Naive thymus-derived CD4-positive, alpha-beta T cell (primary cell): ENCODE measurements at regions not wholly inside any gene's neighbourhood (a gene's known extent, or its start where the extent isn't known, plus 50 kb on each side); places are given as distances from the start of the nearest gene placed in this dataset.

ENCODE experiments used
- ATAC-seq: fragments of 150-1000 bp; cut with Tn5 transposase; 2 replicates; pipeline ENCODE4 v1.10.0; 2021; ENCODE audit warnings: mild to moderate bottlenecking, moderate library complexity
- CTCF ChIA-PET: fragments of 350-600 bp; sonication (Branson Sonifier 250); formaldehyde crosslinking; loops from one replicate; lab custom pipeline; 2021; ENCODE audit warnings: antibody characterized with exemption; lab: Charles Lee
- POLR2A ChIA-PET: fragments of 350-600 bp; sonication (Branson Sonifier 250); formaldehyde crosslinking; loops from one replicate; lab custom pipeline; 2021; ENCODE audit warnings: antibody characterized with exemption, inconsistent platforms; lab: Charles Lee
- DNase-seq, 9 donors: peaks; one replicate each; pipeline versions ENCODE4 v3.0.0 to v3.0.0-alpha.2; 2020 to 2022; ENCODE audit warnings: mixed read lengths in 1 of 9
- H3K27ac ChIP-seq: one replicate; pipeline ENCODE4 v1.7.0; 2013; ENCODE audit warnings: mild to moderate bottlenecking, low read depth, low read length, moderate library complexity
- H3K27me3 ChIP-seq, 2 donors: one replicate each; pipeline ENCODE4 v1.7.0; 2013; ENCODE audit warnings: low read length in 2 of 2, mild to moderate bottlenecking in 2 of 2, moderate library complexity in 2 of 2; ENCODE audit not compliant: control insufficient read depth in 2 of 2, insufficient read depth in 2 of 2
- H3K36me3 ChIP-seq, 3 experiments: 1 replicate in 2 of 3; 2 replicates in 1 of 3; pipeline ENCODE4 v1.7.0; 2013; ENCODE audit warnings: low read length in 3 of 3, mild to moderate bottlenecking in 3 of 3, moderate library complexity in 1 of 3; ENCODE audit not compliant: insufficient read depth in 3 of 3, control insufficient read depth in 2 of 3
- H3K4me1 ChIP-seq, 2 donors: one replicate each; pipeline ENCODE4 v1.7.0; 2013; ENCODE audit warnings: low read length in 2 of 2, mild to moderate bottlenecking in 2 of 2, moderate library complexity in 1 of 2; ENCODE audit not compliant: control insufficient read depth in 2 of 2, insufficient read depth in 2 of 2
- H3K4me3 ChIP-seq: 2 replicates; pipeline ENCODE4 v1.7.0; 2013; ENCODE audit warnings: mild to moderate bottlenecking, low read length
- H3K9me3 ChIP-seq, 3 experiments: 1 replicate in 2 of 3; 2 replicates in 1 of 3; pipeline ENCODE4 v1.7.0; 2013; ENCODE audit warnings: low read length in 3 of 3; ENCODE audit not compliant: control insufficient read depth in 2 of 3
- H3K27ac Mint-ChIP-seq, 9 donors: one replicate each; pipeline ENCODE4 v1.8.0; 2020 to 2022; ENCODE audit warnings: mixed read lengths in 9 of 9, mild to moderate bottlenecking in 8 of 9, moderate library complexity in 5 of 9, inconsistent platforms in 2 of 9
- H3K27me3 Mint-ChIP-seq, 5 donors: one replicate each; pipeline ENCODE4 v1.8.0; 2021 to 2022; ENCODE audit warnings: mixed read lengths in 5 of 5, mild to moderate bottlenecking in 1 of 5
- H3K36me3 Mint-ChIP-seq, 5 donors: one replicate each; pipeline ENCODE4 v1.8.0; 2020 to 2022; ENCODE audit warnings: mixed read lengths in 5 of 5, mild to moderate bottlenecking in 3 of 5, inconsistent platforms in 1 of 5
- H3K4me1 Mint-ChIP-seq, 7 donors: one replicate each; pipeline ENCODE4 v1.8.0; 2020 to 2022; ENCODE audit warnings: mixed read lengths in 7 of 7, mild to moderate bottlenecking in 3 of 7, inconsistent platforms in 1 of 7
- H3K4me3 Mint-ChIP-seq, 10 donors: one replicate each; pipeline ENCODE4 v1.8.0; 2020 to 2022; ENCODE audit warnings: mild to moderate bottlenecking in 10 of 10, mixed read lengths in 10 of 10, moderate library complexity in 6 of 10, inconsistent platforms in 2 of 10
- H3K9me3 Mint-ChIP-seq, 11 donors: one replicate each; pipeline ENCODE4 v1.8.0; 2020 to 2022; ENCODE audit warnings: mixed read lengths in 11 of 11, mild to moderate bottlenecking in 4 of 11, inconsistent platforms in 1 of 11, moderate library complexity in 1 of 11
- intact Hi-C, 2 donors: fragments of 100-400 bp; cut with micrococcal nuclease; formaldehyde crosslinking; loops; one replicate each; pipeline ENCODE4 v1.15.1; 2023

GRCh38 chr11:86179646-86180064, 64.9 kb upstream of the EED start:
- Mint-ChIP-seq H3K27ac (no peak overlapping the region), H3K27me3 (peaks cover 0 to 13% (median 7%) of the 10 kb centered on the region in 5 donors), H3K4me3 (no peak overlapping the region), H3K9me3 (peaks cover 0 to 3% (median 0%) of the 10 kb centered on the region in 11 donors), H3K4me1 (peaks cover 0 to 27% (median 0%) of the 10 kb centered on the region in 7 donors), H3K36me3 (peaks cover 0 to 14% (median 0%) of the 10 kb centered on the region in 5 donors)
- CTCF ChIA-PET, result no interaction called here
- intact Hi-C loops, result loop anchor here in 1 of 2 donors (5.0 kb wide), 2 partner anchors 37 to 57 kb away; no protein-coding TSS in a partner anchor
- Histone ChIP-seq H3K36me3 (no peaks in the 10 kb centered on the region), H3K9me3 (no peaks in the 10 kb centered on the region), H3K4me1 (no peaks in the 10 kb centered on the region), H3K4me3 (no peak overlapping the region), H3K27ac (no peak overlapping the region), H3K27me3 (no peaks in the 10 kb centered on the region)
- POLR2A ChIA-PET, result no interaction called here
- ATAC-seq (no peak), DNase-seq (no peak)

- Mint-ChIP-seq H3K9me3 (peaks cover 0 to 3% (median 0%) of the 10 kb centered on the region in 11 donors), H3K27ac (peak overlapping the region in 2 of 9 donors; percentile 20 to 86), H3K4me1 (peaks cover 0 to 27% (median 0%) of the 10 kb centered on the region in 7 donors), H3K27me3 (peaks cover 0 to 13% (median 7%) of the 10 kb centered on the region in 5 donors), H3K36me3 (peaks cover 0 to 14% (median 0%) of the 10 kb centered on the region in 5 donors), H3K4me3 (peak overlapping the region in 1 of 10 donors; percentile 10)
- H3K4me3 ChIP-seq, result no peak overlapping the region
- no peaks in the 10 kb centered on the region for H3K9me3 ChIP-seq
- no peaks in the 10 kb centered on the region for H3K27me3 ChIP-seq
- ChIA-PET CTCF (interaction anchor here (0.8 kb wide), 1 partner anchor 16 kb away, joined by 3 read pairs; no protein-coding TSS in a partner anchor), POLR2A (no interaction called here)
- H3K27ac ChIP-seq, result no peak overlapping the region
- H3K4me1 ChIP-seq, result no peaks in the 10 kb centered on the region
- intact Hi-C loops, result loop anchor here (1.0 to 5.0 kb wide), 3 partner anchors 11 to 55 kb away; no protein-coding TSS in a partner anchor
- DNase-seq (no peak), ATAC-seq (no peak)
- no peaks in the 10 kb centered on the region for H3K36me3 ChIP-seq
Observed at GRCh38 chr11:86177302-86177701, 67.3 kb upstream of the EED start.

GRCh38 chr11:86176165-86176884, 68.2 kb upstream of the EED start:
- H3K27me3 ChIP-seq, result no peaks in the 10 kb centered on the region
- H3K9me3 ChIP-seq, result no peaks in the 10 kb centered on the region
- Mint-ChIP-seq H3K27ac (peak overlapping the region in 1 of 9 donors; percentile 86), H3K4me3 (peak overlapping the region in 1 of 10 donors; percentile 38), H3K36me3 (peaks cover 0 to 14% (median 0%) of the 10 kb centered on the region in 5 donors), H3K4me1 (peaks cover 0 to 27% (median 0%) of the 10 kb centered on the region in 7 donors), H3K27me3 (peaks cover 0 to 13% (median 7%) of the 10 kb centered on the region in 5 donors), H3K9me3 (peaks cover 0 to 3% (median 0%) of the 10 kb centered on the region in 11 donors)
- peak in 1 of 9 donors; percentile 44 for DNase-seq
- no peaks in the 10 kb centered on the region for H3K36me3 ChIP-seq
- no peaks in the 10 kb centered on the region for H3K4me1 ChIP-seq
- POLR2A ChIA-PET, result interaction anchor here (1.0 kb wide), 1 partner anchor 14 kb away, joined by 3 read pairs; no protein-coding TSS in a partner anchor
- H3K27ac ChIP-seq, result no peak overlapping the region
- CTCF ChIA-PET, result interaction anchor here (0.7 to 1.0 kb wide), 3 partner anchors 13 to 134 kb away, joined by 3 read pairs; no protein-coding TSS in a partner anchor
- ATAC-seq, result peak; percentile 87
- intact Hi-C loops, result loop anchor here (1.0 to 5.0 kb wide), 5 partner anchors 17 to 107 kb away; partner anchors contain the start of gene PICALM (in 1 of the 2)
- no peak overlapping the region for H3K4me3 ChIP-seq

GRCh38 chr11:86175626-86176025, 68.9 kb upstream of the EED start:
- DNase-seq (no peak), ATAC-seq (no peak)
- H3K9me3 Mint-ChIP-seq, result peaks cover 0 to 3% (median 0%) of the 10 kb centered on the region in 11 donors
- H3K36me3 Mint-ChIP-seq, result peaks cover 0 to 14% (median 0%) of the 10 kb centered on the region in 5 donors
- H3K36me3 ChIP-seq, result no peaks in the 10 kb centered on the region
- no peak overlapping the region for H3K4me3 ChIP-seq
- H3K9me3 ChIP-seq, result no peaks in the 10 kb centered on the region
- H3K27ac ChIP-seq, result no peak overlapping the region
- no peaks in the 10 kb centered on the region for H3K27me3 ChIP-seq
- CTCF ChIA-PET, result interaction anchor here (0.7 to 1.8 kb wide), 3 partner anchors 12 to 133 kb away, joined by 3 to 7 read pairs (median 3); no protein-coding TSS in a partner anchor
- H3K27me3 Mint-ChIP-seq, result peaks cover 0 to 13% (median 7%) of the 10 kb centered on the region in 5 donors
- POLR2A ChIA-PET, result no interaction called here
- H3K27ac Mint-ChIP-seq, result no peak overlapping the region
- H3K4me1 Mint-ChIP-seq, result peaks cover 0 to 27% (median 0%) of the 10 kb centered on the region in 7 donors
- no peak overlapping the region for H3K4me3 Mint-ChIP-seq
- intact Hi-C loops, result loop anchor here (1.0 to 5.0 kb wide), 6 partner anchors 18 to 106 kb away; partner anchors contain the start of gene PICALM (in 1 of the 2)
- no peaks in the 10 kb centered on the region for H3K4me1 ChIP-seq

GRCh38 chr11:86175191-86175590, 69.4 kb upstream of the EED start:
- H3K4me3 ChIP-seq, result no peak overlapping the region
- intact Hi-C loops, result loop anchor here in 1 of 2 donors (2.0 to 5.0 kb wide), 3 partner anchors 22 to 53 kb away; no protein-coding TSS in a partner anchor
- peaks cover 0 to 3% (median 0%) of the 10 kb centered on the region in 11 donors for H3K9me3 Mint-ChIP-seq
- DNase-seq (no peak), ATAC-seq (no peak)
- H3K27ac ChIP-seq, result no peak overlapping the region
- no peak overlapping the region for H3K27ac Mint-ChIP-seq
- H3K9me3 ChIP-seq, result no peaks in the 10 kb centered on the region
- no peaks in the 10 kb centered on the region for H3K4me1 ChIP-seq
- H3K27me3 ChIP-seq, result no peaks in the 10 kb centered on the region
- H3K36me3 Mint-ChIP-seq, result peaks cover 0 to 14% (median 0%) of the 10 kb centered on the region in 5 donors
- ChIA-PET CTCF (interaction anchor here (1.8 kb wide), 1 partner anchor 18 kb away, joined by 7 read pairs; no protein-coding TSS in a partner anchor), POLR2A (no interaction called here)
- no peak overlapping the region for H3K4me3 Mint-ChIP-seq
- H3K27me3 Mint-ChIP-seq, result peaks cover 0 to 13% (median 7%) of the 10 kb centered on the region in 5 donors
- H3K4me1 Mint-ChIP-seq, result peaks cover 0 to 27% (median 0%) of the 10 kb centered on the region in 7 donors
- H3K36me3 ChIP-seq, result no peaks in the 10 kb centered on the region
